Activated T-helper 1 cell treated with anti-CD3 and anti-CD28 coated beads, Interleukin-12 subunit alpha, Interleukin-12 subunit beta, Interleukin-2, Interleukin-4 antibody, amounts not matched to agents 30 ng/mL and 10 ng/mL and 1 ng/mL, durations not matched to agents 14 hours and 24 hours and 36 hours (primary cell): ENCODE measurements at regions not wholly inside any gene's neighbourhood (a gene's known extent, or its start where the extent isn't known, plus 50 kb on each side); places are given as distances from the start of the nearest gene placed in this dataset.

ENCODE experiments used
- DNase-seq: peaks from one replicate; pipeline ENCODE4 v3.0.0; 2021; ENCODE audit warnings: low spot score
- H3K27ac Mint-ChIP-seq: one replicate; pipeline ENCODE4 v1.8.0; 2021; ENCODE audit warnings: mild to moderate bottlenecking, mixed read lengths
- H3K27me3 Mint-ChIP-seq: one replicate; pipeline ENCODE4 v1.8.0; 2022; ENCODE audit warnings: mild to moderate bottlenecking, moderate library complexity, mixed read lengths; ENCODE audit not compliant: insufficient read depth
- H3K36me3 Mint-ChIP-seq: one replicate; pipeline ENCODE4 v1.8.0; 2021; ENCODE audit warnings: low read depth, mixed read lengths
- H3K4me1 Mint-ChIP-seq: one replicate; pipeline ENCODE4 v1.8.0; 2021; ENCODE audit warnings: low read depth, mixed read lengths
- H3K4me3 Mint-ChIP-seq: one replicate; pipeline ENCODE4 v1.8.0; 2021; ENCODE audit warnings: mild to moderate bottlenecking, moderate library complexity, mixed read lengths
- H3K9me3 Mint-ChIP-seq: one replicate; pipeline ENCODE4 v1.8.0; 2021; ENCODE audit warnings: mixed read lengths
- intact Hi-C: fragments of 100-400 bp; cut with micrococcal nuclease; formaldehyde crosslinking; loops from one replicate; pipeline ENCODE4 v1.15.1; 2024

DNA sequence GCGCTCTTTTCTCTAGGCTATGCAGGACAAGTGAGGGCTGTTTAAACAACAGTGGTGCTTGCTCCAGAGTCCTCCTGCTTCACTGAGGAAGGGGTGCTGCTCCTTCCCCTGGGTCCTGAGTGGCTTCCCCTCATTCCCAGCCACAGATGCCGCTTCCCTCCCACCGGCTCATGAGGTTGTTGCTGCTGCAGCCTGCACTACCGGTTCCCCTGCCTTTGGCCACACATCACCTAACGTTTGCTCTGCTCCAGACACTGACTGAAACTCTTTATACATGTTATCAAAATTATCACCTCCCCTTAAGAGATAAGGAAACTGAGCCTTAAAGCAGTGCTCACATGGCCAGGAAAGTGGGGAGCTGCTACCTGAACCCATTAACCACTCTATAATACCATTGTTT lies 130.8 kb upstream of the LGALSL start:
- H3K27ac Mint-ChIP-seq, result no peak overlapping the region
- DNase-seq, result no peak
- no peaks in the 10 kb centered on the region for H3K9me3 Mint-ChIP-seq
- no peak overlapping the region for H3K4me3 Mint-ChIP-seq
- no peaks in the 10 kb centered on the region for H3K36me3 Mint-ChIP-seq
- peaks cover 59% of the 10 kb centered on the region for H3K4me1 Mint-ChIP-seq
- H3K27me3 Mint-ChIP-seq, result peaks cover 24% of the 10 kb centered on the region
- intact Hi-C loops, result loop anchor here (10.0 kb wide), 1 partner anchor 732 kb away; the partner anchor contains the start of gene CEP68

DNA sequence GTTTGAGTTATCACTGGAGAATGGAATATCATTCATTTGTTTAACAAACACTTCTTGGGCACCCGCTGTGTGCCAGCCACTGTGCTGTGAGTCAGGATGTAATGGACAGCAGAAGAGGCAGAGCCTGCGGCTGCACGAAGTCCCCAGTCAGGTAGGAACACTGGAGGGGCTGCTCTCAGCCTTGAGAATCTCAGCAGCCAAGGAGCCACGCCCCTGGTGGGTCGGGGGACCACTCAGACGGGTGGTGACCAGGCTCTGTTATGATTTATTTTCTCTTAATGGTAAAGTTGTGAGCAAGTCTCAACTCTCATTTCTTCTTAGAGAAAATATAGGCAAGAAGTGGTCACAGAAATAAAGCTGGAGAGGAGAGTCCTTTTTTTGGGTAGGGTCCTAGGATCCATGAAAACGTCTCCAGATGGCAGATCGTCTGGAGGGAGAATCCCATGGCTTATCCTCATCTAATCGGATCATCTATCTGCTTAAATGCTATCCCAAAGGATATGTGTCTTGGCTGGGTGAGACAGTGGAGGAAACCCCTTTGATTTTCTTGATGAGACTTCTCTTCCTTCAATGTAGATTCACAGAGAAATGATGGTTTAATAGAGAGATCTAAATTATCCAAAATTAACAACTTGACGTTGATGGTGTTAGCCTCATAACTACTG lies 129.1 kb upstream of the LGALSL start:
- no peaks in the 10 kb centered on the region for H3K9me3 Mint-ChIP-seq
- H3K27me3 Mint-ChIP-seq, result peaks cover 20% of the 10 kb centered on the region
- H3K4me3 Mint-ChIP-seq, result peak overlapping the region; percentile 73
- H3K36me3 Mint-ChIP-seq, result no peaks in the 10 kb centered on the region
- intact Hi-C loops, result loop anchor here (1.0 to 10.0 kb wide), 4 partner anchors 97 to 730 kb away; partner anchors contain the start of gene CEP68
- peak overlapping the region; percentile 97 for H3K27ac Mint-ChIP-seq
- H3K4me1 Mint-ChIP-seq, result peaks cover 65% of the 10 kb centered on the region
- DNase-seq, result no peak

DNA sequence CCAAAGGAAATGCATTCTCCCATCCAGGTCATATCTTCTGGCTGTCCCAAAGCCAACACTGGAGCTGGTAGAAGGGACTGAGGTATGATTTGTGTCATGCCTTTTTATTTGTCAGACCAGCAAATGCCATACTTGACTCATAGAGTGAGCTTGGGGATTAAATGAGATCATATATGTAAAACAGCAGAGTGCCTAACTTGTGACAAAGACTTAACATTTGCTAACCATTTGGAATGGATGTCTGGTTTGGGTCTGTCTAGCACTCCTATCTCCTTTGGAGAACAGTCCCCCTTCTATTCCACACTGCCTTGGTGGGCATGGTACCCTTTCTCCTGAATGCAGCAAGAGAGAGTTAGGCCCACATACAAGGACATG lies 128.5 kb upstream of the LGALSL start:
- H3K4me3 Mint-ChIP-seq, result peak overlapping the region; percentile 73
- peaks cover 20% of the 10 kb centered on the region for H3K27me3 Mint-ChIP-seq
- H3K9me3 Mint-ChIP-seq, result no peaks in the 10 kb centered on the region
- no peaks in the 10 kb centered on the region for H3K36me3 Mint-ChIP-seq
- H3K4me1 Mint-ChIP-seq, result peaks cover 71% of the 10 kb centered on the region
- H3K27ac Mint-ChIP-seq, result peak overlapping the region; percentile 97
- DNase-seq, result no peak
- intact Hi-C loops, result loop anchor here (1.0 to 10.0 kb wide), 4 partner anchors 97 to 729 kb away; partner anchors contain the start of gene CEP68

DNA sequence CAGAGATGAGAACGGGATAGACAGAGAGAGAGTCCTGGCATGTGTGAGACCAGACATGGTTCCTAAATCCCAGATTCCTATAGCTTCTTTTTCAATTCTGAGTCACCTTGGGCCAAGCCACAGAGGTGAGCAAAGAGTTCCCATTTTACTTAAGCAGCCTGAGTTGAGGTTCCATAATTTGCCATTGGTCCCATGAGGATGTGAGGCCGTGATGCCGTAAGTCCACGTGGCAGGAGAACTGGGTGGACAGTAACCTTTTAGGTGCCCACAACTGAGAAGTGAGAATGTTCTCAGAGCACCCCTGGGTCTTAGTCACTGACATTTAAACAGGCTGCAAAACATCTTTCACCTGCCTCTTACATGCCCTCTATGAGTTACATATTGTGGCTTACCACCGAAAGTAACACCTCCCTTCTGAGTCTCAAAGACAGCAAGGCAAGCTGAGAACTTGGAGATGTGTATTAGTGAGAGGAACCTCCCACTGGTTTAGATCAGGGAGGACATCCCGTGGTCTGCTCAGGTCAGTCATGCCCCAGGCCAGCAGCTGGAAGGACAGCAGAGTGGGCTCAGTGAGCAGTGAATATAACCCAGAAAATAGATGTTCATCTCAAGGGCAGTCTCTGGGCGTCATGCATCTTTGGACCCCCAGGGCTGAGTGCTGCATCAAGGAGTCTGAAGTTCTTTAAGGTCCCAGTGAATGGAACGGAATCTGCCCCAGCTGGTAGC lies 127.9 kb upstream of the LGALSL start:
- intact Hi-C loops, result loop anchor here (1.0 to 10.0 kb wide), 17 partner anchors 31 to 729 kb away; partner anchors contain the start of genes CEP68 and SLC1A4
- peak overlapping the region; percentile 73 for H3K4me3 Mint-ChIP-seq
- H3K4me1 Mint-ChIP-seq, result peaks cover 77% of the 10 kb centered on the region
- DNase-seq, result peak; percentile 74
- H3K27me3 Mint-ChIP-seq, result peaks cover 16% of the 10 kb centered on the region
- no peaks in the 10 kb centered on the region for H3K9me3 Mint-ChIP-seq
- H3K27ac Mint-ChIP-seq, result peak overlapping the region; percentile 97
- no peaks in the 10 kb centered on the region for H3K36me3 Mint-ChIP-seq

DNA sequence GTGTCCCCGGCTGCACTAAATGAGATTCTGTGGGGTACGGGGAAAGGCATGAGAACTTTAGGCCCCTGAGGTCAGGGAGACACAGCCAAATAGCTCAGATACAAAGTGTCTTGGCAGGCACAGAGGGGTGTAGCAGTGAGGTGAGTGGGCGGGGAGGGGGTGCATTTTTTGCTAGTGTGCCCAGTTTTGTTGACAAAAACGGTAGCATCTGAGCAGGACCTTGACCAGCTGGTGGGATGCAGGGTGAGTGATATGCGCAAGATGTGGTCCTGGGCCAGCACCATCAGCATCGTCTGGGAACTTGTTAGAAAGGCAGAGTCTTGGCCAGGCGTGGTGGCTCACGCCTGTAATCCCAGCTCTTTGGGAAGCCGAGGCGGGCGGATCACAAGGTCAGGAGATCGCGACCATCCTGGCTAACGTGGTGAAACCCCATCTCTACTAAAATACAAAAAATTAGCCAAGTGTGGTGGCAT lies 127.3 kb upstream of the LGALSL start:
- Mint-ChIP-seq H3K36me3 (no peaks in the 10 kb centered on the region), H3K27me3 (peaks cover 11% of the 10 kb centered on the region), H3K9me3 (no peaks in the 10 kb centered on the region), H3K27ac (peak overlapping the region; percentile 97), H3K4me1 (peaks cover 82% of the 10 kb centered on the region), H3K4me3 (peak overlapping the region; percentile 73)
- intact Hi-C loops, result loop anchor here (1.0 to 10.0 kb wide), 17 partner anchors 31 to 728 kb away; partner anchors contain the start of genes CEP68 and SLC1A4
- no peak for DNase-seq

- H3K36me3 Mint-ChIP-seq, result no peaks in the 10 kb centered on the region
- H3K4me1 Mint-ChIP-seq, result peaks cover 87% of the 10 kb centered on the region
- intact Hi-C loops, result loop anchor here (1.0 to 10.0 kb wide), 5 partner anchors 278 to 728 kb away; partner anchors contain the start of genes CEP68 and SLC1A4
- no peaks in the 10 kb centered on the region for H3K9me3 Mint-ChIP-seq
- DNase-seq, result no peak
- peak overlapping the region; percentile 50 for H3K4me3 Mint-ChIP-seq
- peak overlapping the region; percentile 77 for H3K27ac Mint-ChIP-seq
- H3K27me3 Mint-ChIP-seq, result peaks cover 11% of the 10 kb centered on the region
Observed at GRCh38 chr2:64327129-64327509, 126.8 kb upstream of the LGALSL start.

DNA sequence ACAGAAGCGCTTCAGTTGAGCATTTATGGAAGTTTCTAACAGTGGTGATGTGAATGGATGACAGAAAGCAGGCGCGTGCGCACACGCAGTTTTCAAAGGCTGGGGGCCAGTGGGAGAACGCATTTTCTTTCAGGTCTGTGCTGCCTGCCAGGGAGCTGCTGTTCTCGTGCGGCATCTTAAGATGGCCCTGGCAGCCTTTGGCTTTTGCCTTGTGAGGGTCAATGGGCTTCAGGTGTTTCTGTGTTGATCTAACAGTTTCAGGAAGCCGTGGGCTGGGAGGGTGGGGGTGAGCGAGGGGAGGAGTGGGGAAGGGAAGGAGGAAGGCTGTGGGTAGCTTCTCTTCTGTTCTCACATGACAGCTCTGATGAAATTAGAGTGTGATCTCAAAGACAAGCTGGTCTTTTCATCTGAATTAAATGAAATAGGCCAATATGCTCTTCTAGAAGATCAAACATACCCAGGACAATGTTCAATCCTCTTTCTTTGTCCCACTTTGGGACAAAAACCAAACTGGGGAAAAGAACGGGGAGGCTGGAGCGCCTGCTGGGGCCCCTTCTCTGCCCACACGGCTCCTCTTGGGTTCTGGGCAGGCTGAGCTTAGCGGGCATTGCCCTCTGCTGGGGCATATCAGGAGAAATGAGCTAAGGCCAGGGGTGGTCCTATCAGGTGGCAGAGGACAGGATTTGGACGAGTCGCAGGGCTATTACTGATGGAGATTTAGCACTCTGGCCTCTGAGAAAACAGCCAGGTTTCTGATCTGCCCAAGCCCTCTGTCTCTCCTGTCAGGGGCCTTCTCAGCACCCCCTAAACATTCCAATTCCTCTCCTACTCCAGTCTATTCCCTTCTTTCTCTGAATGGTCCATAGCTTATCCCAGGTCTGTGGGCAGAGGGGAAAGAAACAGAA lies 126.2 kb upstream of the LGALSL start:
- no peaks in the 10 kb centered on the region for H3K36me3 Mint-ChIP-seq
- peaks cover 10% of the 10 kb centered on the region for H3K27me3 Mint-ChIP-seq
- intact Hi-C loops, result loop anchor here (1.0 to 10.0 kb wide), 5 partner anchors 278 to 727 kb away; partner anchors contain the start of genes CEP68 and SLC1A4
- H3K4me1 Mint-ChIP-seq, result peaks cover 87% of the 10 kb centered on the region
- peak overlapping the region; percentile 77 for H3K27ac Mint-ChIP-seq
- no peaks in the 10 kb centered on the region for H3K9me3 Mint-ChIP-seq
- peak overlapping the region; percentile 50 for H3K4me3 Mint-ChIP-seq
- no peak for DNase-seq

GRCh38 chr2:64328415-64328722 lies 125.6 kb upstream of the LGALSL start:
- H3K4me1 Mint-ChIP-seq, result peaks cover 82% of the 10 kb centered on the region
- H3K4me3 Mint-ChIP-seq, result peak overlapping the region; percentile 25
- H3K27me3 Mint-ChIP-seq, result peaks cover 10% of the 10 kb centered on the region
- intact Hi-C loops, result loop anchor here (5.0 to 10.0 kb wide), 3 partner anchors 369 to 726 kb away; partner anchors contain the start of gene CEP68
- H3K36me3 Mint-ChIP-seq, result no peaks in the 10 kb centered on the region
- H3K9me3 Mint-ChIP-seq, result no peaks in the 10 kb centered on the region
- H3K27ac Mint-ChIP-seq, result no peak overlapping the region
- DNase-seq, result no peak

DNA sequence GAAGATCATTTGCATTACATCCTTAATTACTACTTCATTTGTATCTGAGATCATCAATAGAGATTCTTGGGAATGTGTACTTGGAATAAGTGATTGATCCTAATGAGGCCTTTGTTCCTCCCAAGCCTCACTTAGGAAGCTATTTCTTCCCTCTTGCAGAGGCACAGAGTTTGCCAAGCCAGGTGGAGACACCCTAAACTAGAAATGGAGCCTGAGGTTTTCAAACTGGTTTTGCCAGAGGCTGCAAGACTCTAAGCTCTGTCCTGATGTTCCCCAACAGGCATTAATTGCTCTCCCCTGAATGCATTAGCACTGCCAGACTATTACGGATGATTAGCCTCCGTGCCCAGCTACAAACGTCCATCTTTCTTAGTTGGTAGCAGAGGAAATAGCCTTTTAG lies 125.2 kb upstream of the LGALSL start:
- Mint-ChIP-seq H3K4me1 (peaks cover 78% of the 10 kb centered on the region), H3K9me3 (no peaks in the 10 kb centered on the region), H3K36me3 (no peaks in the 10 kb centered on the region), H3K27ac (no peak overlapping the region), H3K4me3 (no peak overlapping the region), H3K27me3 (peaks cover 8% of the 10 kb centered on the region)
- intact Hi-C loops, result loop anchor here (5.0 to 10.0 kb wide), 3 partner anchors 369 to 726 kb away; partner anchors contain the start of gene CEP68
- no peak for DNase-seq

DNA sequence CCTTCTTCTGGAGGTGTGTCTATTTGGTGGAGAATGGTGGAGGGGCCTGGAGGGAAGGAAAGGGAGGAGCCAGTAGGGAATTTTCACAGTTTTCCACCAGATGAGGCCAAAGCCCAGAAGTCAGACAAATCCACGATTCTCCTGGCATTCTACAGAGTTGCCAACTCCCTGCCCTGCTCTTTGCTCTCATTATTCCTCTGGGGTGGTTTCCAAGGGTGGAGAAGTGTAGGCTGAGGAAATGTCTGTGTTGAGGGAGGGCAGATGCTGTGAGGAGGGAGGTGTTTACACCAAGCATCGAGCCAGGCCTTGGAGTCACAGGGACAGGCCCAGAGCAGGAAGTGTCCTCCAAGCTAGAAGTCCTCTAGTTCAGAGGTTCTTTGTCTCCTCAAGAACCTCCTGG lies 124.1 kb upstream of the LGALSL start:
- Mint-ChIP-seq H3K36me3 (no peaks in the 10 kb centered on the region), H3K9me3 (no peaks in the 10 kb centered on the region), H3K27ac (peak overlapping the region; percentile 35), H3K4me3 (no peak overlapping the region), H3K27me3 (peaks cover 13% of the 10 kb centered on the region), H3K4me1 (peaks cover 67% of the 10 kb centered on the region)
- no peak for DNase-seq
- intact Hi-C loops, result loop anchor here (2.0 to 10.0 kb wide), 4 partner anchors 315 to 725 kb away; partner anchors contain the start of gene CEP68

GRCh38 chr2:64330281-64331113 lies 123.5 kb upstream of the LGALSL start:
- Mint-ChIP-seq H3K4me3 (peak overlapping the region; percentile 73), H3K36me3 (no peaks in the 10 kb centered on the region), H3K27ac (peak overlapping the region; percentile 66), H3K9me3 (no peaks in the 10 kb centered on the region), H3K27me3 (peaks cover 10% of the 10 kb centered on the region), H3K4me1 (peaks cover 60% of the 10 kb centered on the region)
- peak; percentile 60 for DNase-seq
- intact Hi-C loops, result loop anchor here (1.0 to 2.0 kb wide), 8 partner anchors 158 to 543 kb away; partner anchors contain the start of gene AFTPH
